ENCODE measurements at regions not wholly inside any gene's neighbourhood (a gene's known extent, or its start where the extent isn't known, plus 50 kb on each side); places are given as distances from the start of the nearest gene placed in this dataset.
"Not testable (repeated sequence)": the region's sequence is repeated elsewhere in the genome, so short reads cannot be mapped to it uniquely, and the experiment has no call there.

DNA sequence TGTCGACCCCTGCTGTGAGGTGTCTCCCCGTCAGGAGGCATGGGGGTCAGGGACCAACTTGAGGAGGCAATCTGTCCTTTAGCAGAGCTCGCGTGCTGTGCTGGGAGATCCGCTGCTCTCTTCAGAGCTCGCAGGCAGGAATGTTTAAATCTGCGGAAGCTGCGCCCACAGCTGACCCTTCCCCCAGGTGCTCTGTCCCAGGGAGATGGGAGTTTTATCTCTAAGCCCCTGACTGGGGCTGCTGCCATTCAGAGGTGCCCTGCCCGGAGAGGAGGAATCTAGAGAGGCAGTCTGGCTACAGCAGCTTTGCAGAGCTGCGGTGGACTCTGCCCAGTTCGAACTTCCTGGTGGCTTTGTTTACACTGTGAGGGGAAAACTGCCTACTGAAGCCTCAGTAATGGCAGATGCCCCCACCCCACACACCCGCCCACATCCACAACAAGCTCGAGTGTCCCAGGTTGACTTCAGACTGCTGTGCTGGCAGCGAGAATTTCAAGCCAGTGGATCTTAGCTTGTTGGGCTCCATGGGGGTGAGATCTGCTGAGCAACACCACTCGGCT is 133.1 kb downstream of the CENPC start:
- DNase-seq (ENCODE audit: low spot score in 2 of 2); H3K4me3 ChIP-seq; H3K36me3 ChIP-seq; H3K27ac ChIP-seq; intact Hi-C loops (cut with DNase I; ENCODE audit: low total_unique reads); H3K4me1 ChIP-seq; H3K27me3 ChIP-seq; H3K9me3 ChIP-seq: not testable (repeated sequence)

- H3K36me3 ChIP-seq, result no peaks in the 10 kb centered on the region
- peaks cover 0 to 11% of the 10 kb centered on the region in 2 donors for H3K9me3 ChIP-seq
- intact Hi-C loops (cut with DNase I; ENCODE audit: low total_unique reads), result no loop called here
- H3K4me3 ChIP-seq, result no peak overlapping the region
- no peaks in the 10 kb centered on the region for H3K27me3 ChIP-seq
- H3K4me1 ChIP-seq, result no peaks in the 10 kb centered on the region
- TF ChIP-seq, protein P1, sequence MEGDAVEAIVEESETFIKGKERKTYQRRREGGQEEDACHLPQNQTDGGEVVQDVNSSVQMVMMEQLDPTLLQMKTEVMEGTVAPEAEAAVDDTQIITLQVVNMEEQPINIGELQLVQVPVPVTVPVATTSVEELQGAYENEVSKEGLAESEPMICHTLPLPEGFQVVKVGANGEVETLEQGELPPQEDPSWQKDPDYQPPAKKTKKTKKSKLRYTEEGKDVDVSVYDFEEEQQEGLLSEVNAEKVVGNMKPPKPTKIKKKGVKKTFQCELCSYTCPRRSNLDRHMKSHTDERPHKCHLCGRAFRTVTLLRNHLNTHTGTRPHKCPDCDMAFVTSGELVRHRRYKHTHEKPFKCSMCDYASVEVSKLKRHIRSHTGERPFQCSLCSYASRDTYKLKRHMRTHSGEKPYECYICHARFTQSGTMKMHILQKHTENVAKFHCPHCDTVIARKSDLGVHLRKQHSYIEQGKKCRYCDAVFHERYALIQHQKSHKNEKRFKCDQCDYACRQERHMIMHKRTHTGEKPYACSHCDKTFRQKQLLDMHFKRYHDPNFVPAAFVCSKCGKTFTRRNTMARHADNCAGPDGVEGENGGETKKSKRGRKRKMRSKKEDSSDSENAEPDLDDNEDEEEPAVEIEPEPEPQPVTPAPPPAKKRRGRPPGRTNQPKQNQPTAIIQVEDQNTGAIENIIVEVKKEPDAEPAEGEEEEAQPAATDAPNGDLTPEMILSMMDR (IDR thresholded peaks at IDR 0.05), result no peak
- no peak for TF ChIP-seq POLR2A (IDR thresholded peaks at IDR 0.05)
- no peak for TF ChIP-seq POLR2AphosphoS5 (IDR thresholded peaks at IDR 0.05)
- DNase-seq (ENCODE audit: low spot score in 2 of 2), result no peak
- no peak overlapping the region for H3K27ac ChIP-seq
Observed at GRCh38 chr4:67403342-67403741, 142.0 kb downstream of the CENPC start.

DNA sequence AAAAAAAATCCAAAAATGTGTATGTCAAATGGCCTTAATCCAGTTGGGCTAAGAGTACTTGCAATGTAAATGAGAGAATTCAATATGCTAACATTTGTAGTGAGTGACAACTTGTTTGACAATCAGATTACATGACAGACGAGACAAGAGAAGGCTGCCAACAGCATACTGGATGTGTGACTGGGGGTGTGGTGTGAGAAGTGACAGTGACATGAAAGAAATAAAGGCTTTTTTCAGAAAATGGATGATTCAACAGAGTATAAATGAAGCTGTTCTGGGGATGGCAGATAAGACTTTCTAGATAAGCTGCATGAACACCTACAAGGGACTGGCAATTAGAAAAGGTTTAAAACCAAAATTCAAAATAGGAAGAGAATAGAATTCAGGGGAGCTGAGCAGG is 143.4 kb downstream of the CENPC start:
- intact Hi-C loops (cut with DNase I; ENCODE audit: low total_unique reads), result no loop called here
- no peak for DNase-seq (ENCODE audit: low spot score in 2 of 2)
- Histone ChIP-seq H3K4me1 (no peaks in the 10 kb centered on the region), H3K27me3 (no peaks in the 10 kb centered on the region), H3K4me3 (no peak overlapping the region), H3K9me3 (peaks cover 0 to 7% of the 10 kb centered on the region in 2 donors), H3K36me3 (no peaks in the 10 kb centered on the region), H3K27ac (no peak overlapping the region)
- no peak for TF ChIP-seq POLR2AphosphoS5 (IDR thresholded peaks at IDR 0.05)
- TF ChIP-seq POLR2A (IDR thresholded peaks at IDR 0.05), result no peak
- TF ChIP-seq, protein P1 (IDR thresholded peaks at IDR 0.05), result no peak

DNA sequence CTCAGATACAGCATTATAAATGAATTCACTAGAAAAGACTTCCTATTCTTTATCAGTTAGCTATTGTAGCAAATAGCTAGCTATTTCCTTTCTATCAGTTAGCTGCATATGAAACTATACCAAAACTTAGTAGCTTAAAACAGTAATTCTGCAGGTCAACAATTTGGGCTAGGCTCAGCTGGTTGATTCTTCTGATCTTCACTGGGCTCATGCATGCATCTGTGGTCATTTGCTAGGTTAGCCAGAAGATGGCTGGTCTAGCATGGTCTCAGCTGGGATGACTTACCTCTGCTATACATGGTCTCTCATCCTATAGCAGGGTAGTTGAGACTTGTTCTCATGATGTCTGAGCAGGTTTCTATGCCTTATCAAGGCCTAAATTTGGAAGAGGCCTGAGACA is 147.4 kb downstream of the CENPC start:
- no peaks in the 10 kb centered on the region for H3K4me1 ChIP-seq
- TF ChIP-seq, protein P1 (IDR thresholded peaks at IDR 0.05), result no peak
- TF ChIP-seq POLR2A (IDR thresholded peaks at IDR 0.05) (no peak), POLR2AphosphoS5 (IDR thresholded peaks at IDR 0.05) (no peak)
- no peak for DNase-seq (ENCODE audit: low spot score in 2 of 2)
- H3K4me3 ChIP-seq, result no peak overlapping the region
- H3K36me3 ChIP-seq, result no peaks in the 10 kb centered on the region
- intact Hi-C loops (cut with DNase I; ENCODE audit: low total_unique reads), result no loop called here
- no peaks in the 10 kb centered on the region for H3K27me3 ChIP-seq
- H3K9me3 ChIP-seq, result no peaks in the 10 kb centered on the region
- no peak overlapping the region for H3K27ac ChIP-seq

DNA sequence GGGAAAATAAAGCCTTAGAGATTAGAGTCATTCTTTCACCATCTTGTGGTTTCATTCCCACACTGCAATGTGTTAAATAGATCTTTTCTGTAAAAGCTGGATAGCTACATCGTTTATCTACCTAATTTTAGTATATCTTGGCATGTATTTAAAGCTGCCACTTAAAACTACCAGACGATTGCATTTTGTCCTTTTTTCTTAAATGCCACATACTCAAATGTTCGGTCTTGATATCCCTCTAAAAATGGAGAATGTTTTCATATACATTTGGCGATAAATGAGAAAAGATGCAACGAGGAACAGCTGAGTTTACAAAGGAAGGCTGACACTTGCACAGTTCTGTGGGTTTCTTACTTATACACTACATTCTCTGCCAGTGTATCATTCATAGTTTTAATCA is 148.3 kb downstream of the CENPC start:
- TF ChIP-seq, protein P1 (IDR thresholded peaks at IDR 0.05), result no peak
- TF ChIP-seq POLR2A (IDR thresholded peaks at IDR 0.05), result no peak
- TF ChIP-seq POLR2AphosphoS5 (IDR thresholded peaks at IDR 0.05), result no peak

DNA sequence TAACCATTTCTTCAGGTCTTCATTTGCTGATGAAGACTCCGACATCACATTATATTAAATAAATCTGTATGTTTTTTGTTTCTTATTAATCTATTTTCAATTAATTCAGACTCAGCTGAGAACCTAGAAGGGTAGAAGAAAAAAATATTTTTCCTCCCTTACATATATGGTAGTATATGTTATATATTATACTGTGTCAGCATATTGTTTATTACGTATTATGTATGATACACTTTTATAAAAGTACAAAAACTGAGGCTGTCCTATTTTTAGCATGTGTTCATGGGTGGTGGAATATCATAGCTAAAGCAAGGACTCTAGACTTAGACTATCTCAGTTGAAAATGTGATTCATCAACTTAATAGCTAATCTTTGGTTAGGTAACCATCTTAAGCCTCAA is 149.3 kb downstream of the CENPC start:
- no peaks in the 10 kb centered on the region for H3K4me1 ChIP-seq
- H3K9me3 ChIP-seq, result no peaks in the 10 kb centered on the region
- H3K4me3 ChIP-seq, result no peak overlapping the region
- TF ChIP-seq, protein P1 (IDR thresholded peaks at IDR 0.05), result no peak
- TF ChIP-seq POLR2AphosphoS5 (IDR thresholded peaks at IDR 0.05) (no peak), POLR2A (IDR thresholded peaks at IDR 0.05) (no peak)
- DNase-seq (ENCODE audit: low spot score in 2 of 2), result no peak
- intact Hi-C loops (cut with DNase I; ENCODE audit: low total_unique reads), result no loop called here
- no peaks in the 10 kb centered on the region for H3K36me3 ChIP-seq
- H3K27me3 ChIP-seq, result no peaks in the 10 kb centered on the region
- H3K27ac ChIP-seq, result no peak overlapping the region

More for the DNA sequence above, 148.3 kb downstream of the CENPC start:
- Histone ChIP-seq H3K9me3 (no peaks in the 10 kb centered on the region), H3K36me3 (no peaks in the 10 kb centered on the region), H3K4me1 (no peaks in the 10 kb centered on the region), H3K27me3 (no peaks in the 10 kb centered on the region), H3K27ac (no peak overlapping the region), H3K4me3 (no peak overlapping the region)
- no peak for DNase-seq (ENCODE audit: low spot score in 2 of 2)
- intact Hi-C loops (cut with DNase I; ENCODE audit: low total_unique reads), result no loop called here

Data from breast epithelium (tissue), 4 donors.